Testis (tissue), 2 donors: ENCODE measurements at regions not wholly inside any gene's neighbourhood (a gene's known extent, or its start where the extent isn't known, plus 50 kb on each side); places are given as distances from the start of the nearest gene placed in this dataset.

Experiments
- DNase-seq: peaks from one replicate; pipeline ENCODE4 v3.0.0-alpha.2; 2019
- H3K27ac ChIP-seq, 2 donors: fragments of 200-600 bp; sonication (generic); one replicate each; pipeline ENCODE4 v1.5.1; 2019
- H3K27me3 ChIP-seq: fragments of 200-600 bp; sonication (generic); one replicate; pipeline ENCODE4 v1.5.1; 2019
- H3K36me3 ChIP-seq: fragments of 200-600 bp; sonication (generic); one replicate; pipeline ENCODE4 v1.5.1; 2017; ENCODE audit warnings: low read depth; ENCODE audit errors: missing control alignments
- H3K4me1 ChIP-seq: fragments of 200-600 bp; sonication (generic); one replicate; pipeline ENCODE4 v1.5.1; 2019
- H3K4me3 ChIP-seq, 2 donors: fragments of 200-600 bp; sonication (generic); one replicate each; pipeline ENCODE4 v1.5.1; 2017 to 2019
- H3K9me3 ChIP-seq: fragments of 200-600 bp; sonication (generic); one replicate; pipeline ENCODE4 v1.5.1; 2017
- CTCF ChIP-seq, 3 experiments: fragments of 450-650 bp in 2 of 3; fragments of 200-600 bp in 1 of 3; sonication (generic) in 1 of 3; IDR thresholded peaks; one replicate each; pipeline ENCODE4 v1.5.1; 2016 to 2019; ENCODE audit warnings: antibody characterized with exemption in 3 of 3, mild to moderate bottlenecking in 2 of 3, moderate library complexity in 1 of 3
- POLR2A ChIP-seq: fragments of 450-650 bp; IDR thresholded peaks from one replicate; pipeline ENCODE4 v1.6.1; 2017; ENCODE audit warnings: antibody characterized with exemption, mild to moderate bottlenecking, moderate library complexity
- WGBS, 2 donors: methylation state at CpG; one replicate each; pipeline ENCODE4 v1.1.5; 2018; 5-methylcytosine and 5-hydroxymethylcytosine counted together
- intact Hi-C: fragments of 100-400 bp; cut with DNase I; formaldehyde crosslinking; loops from one replicate; pipeline ENCODE4 v1.15.1; 2023; ENCODE audit warnings: low total_unique reads

- no peak overlapping the region for H3K27ac ChIP-seq
Measured at GRCh38 chr3:101146946-101147345, 153.7 kb upstream of the ABI3BP start.

GRCh38 chr3:101144105-101144504 lies 150.9 kb upstream of the ABI3BP start:
- no peaks in the 10 kb centered on the region for H3K9me3 ChIP-seq
- no peak overlapping the region for H3K4me3 ChIP-seq
- intact Hi-C loops = no loop called here
- WGBS, 2 donors = 93 to 94% methylated on average over 3 of the region's 3 CpGs
- H3K36me3 ChIP-seq = no peaks in the 10 kb centered on the region
- H3K4me1 ChIP-seq = no peaks in the 10 kb centered on the region
- TF ChIP-seq CTCF (IDR thresholded peaks at IDR 0.05) (no peak), POLR2A (no peak)
- DNase-seq = no peak
- no peaks in the 10 kb centered on the region for H3K27me3 ChIP-seq
- H3K27ac ChIP-seq = no peak overlapping the region

More at GRCh38 chr3:101146946-101147345, 153.7 kb upstream of the ABI3BP start:
- H3K4me3 ChIP-seq = no peak overlapping the region
- WGBS, 2 donors = 70 to 83% methylated on average over 2 of the region's 2 CpGs
- no peaks in the 10 kb centered on the region for H3K4me1 ChIP-seq
- no peak for TF ChIP-seq POLR2A
- TF ChIP-seq CTCF (IDR thresholded peaks at IDR 0.05) = no peak
- no peaks in the 10 kb centered on the region for H3K9me3 ChIP-seq
- no peaks in the 10 kb centered on the region for H3K36me3 ChIP-seq
- no peak for DNase-seq
- H3K27me3 ChIP-seq = no peaks in the 10 kb centered on the region
- intact Hi-C loops = no loop called here

- Histone ChIP-seq H3K36me3 (no peaks in the 10 kb centered on the region), H3K4me3 (no peak overlapping the region), H3K9me3 (no peaks in the 10 kb centered on the region), H3K27me3 (no peaks in the 10 kb centered on the region), H3K4me1 (no peaks in the 10 kb centered on the region), H3K27ac (no peak overlapping the region)
- 61 to 63% methylated on average over 3 of the region's 3 CpGs for WGBS, 2 donors
- TF ChIP-seq CTCF (IDR thresholded peaks at IDR 0.05) (no peak), POLR2A (no peak)
- DNase-seq = no peak
- intact Hi-C loops = no loop called here
Measured at GRCh38 chr3:101143012-101143411, 149.8 kb upstream of the ABI3BP start.

- no peaks in the 10 kb centered on the region for H3K9me3 ChIP-seq
- no peaks in the 10 kb centered on the region for H3K4me1 ChIP-seq
- no peak for TF ChIP-seq POLR2A
- TF ChIP-seq CTCF (IDR thresholded peaks at IDR 0.05) = no peak
- H3K27ac ChIP-seq = no peak overlapping the region
- DNase-seq = no peak
- 71 to 77% methylated on average over 2 of the region's 2 CpGs for WGBS, 2 donors
- H3K27me3 ChIP-seq = no peaks in the 10 kb centered on the region
- H3K36me3 ChIP-seq = no peaks in the 10 kb centered on the region
- no peak overlapping the region for H3K4me3 ChIP-seq
- intact Hi-C loops = no loop called here
Measured at GRCh38 chr3:101142160-101142559, 148.9 kb upstream of the ABI3BP start.

DNA sequence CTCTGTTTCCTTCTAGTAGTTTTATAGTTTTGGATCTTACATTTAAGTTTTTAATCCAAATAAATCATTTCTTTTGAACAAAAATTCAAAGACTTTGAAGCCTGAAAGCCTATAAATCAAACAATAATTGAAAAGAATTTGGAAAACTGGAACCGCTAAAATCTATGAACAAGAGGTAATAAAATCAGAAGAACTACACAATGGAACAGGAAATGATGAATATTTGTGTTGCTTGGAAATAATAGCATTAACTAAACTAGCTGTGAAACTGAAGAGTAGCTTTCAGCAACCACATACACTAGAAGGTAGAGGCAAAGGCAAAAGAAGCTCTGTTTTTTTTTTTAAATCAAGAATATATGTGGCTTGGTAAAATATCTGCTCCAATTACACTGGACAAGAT lies 147.9 kb upstream of the ABI3BP start:
- intact Hi-C loops = no loop called here
- Histone ChIP-seq H3K4me3 (no peak overlapping the region), H3K27ac (no peak overlapping the region), H3K4me1 (no peaks in the 10 kb centered on the region), H3K27me3 (no peaks in the 10 kb centered on the region), H3K9me3 (no peaks in the 10 kb centered on the region), H3K36me3 (no peaks in the 10 kb centered on the region)
- WGBS, 2 donors = 84 to 90% methylated on average over 1 of the region's 1 CpG
- TF ChIP-seq CTCF (IDR thresholded peaks at IDR 0.05) (no peak), POLR2A (no peak)
- no peak for DNase-seq
